ENCODE measurements at regions not wholly inside any gene's neighbourhood (a gene's known extent, or its start where the extent isn't known, plus 50 kb on each side); places are given as distances from the start of the nearest gene placed in this dataset.

DNA sequence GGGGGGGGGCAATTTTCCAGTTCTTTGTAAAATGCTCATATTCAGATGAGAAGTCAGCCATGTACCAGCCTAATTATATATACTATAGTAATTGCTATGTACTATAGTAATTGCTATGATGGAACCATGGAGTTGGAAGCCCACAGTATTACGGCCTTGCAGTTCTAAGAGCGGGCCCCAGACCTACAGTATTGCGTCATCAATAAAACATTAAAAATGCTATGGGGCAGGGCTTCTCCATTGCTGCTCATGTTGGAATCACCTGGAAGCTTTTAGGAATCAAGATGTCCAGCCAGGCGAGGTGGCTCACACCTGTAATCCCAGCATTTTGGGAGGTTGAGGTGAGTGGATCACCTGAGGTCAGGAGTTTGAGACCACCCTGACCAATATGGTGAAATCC, 443.7 kb upstream of the GRM7 start:
- TF ChIP-seq, protein P1, sequence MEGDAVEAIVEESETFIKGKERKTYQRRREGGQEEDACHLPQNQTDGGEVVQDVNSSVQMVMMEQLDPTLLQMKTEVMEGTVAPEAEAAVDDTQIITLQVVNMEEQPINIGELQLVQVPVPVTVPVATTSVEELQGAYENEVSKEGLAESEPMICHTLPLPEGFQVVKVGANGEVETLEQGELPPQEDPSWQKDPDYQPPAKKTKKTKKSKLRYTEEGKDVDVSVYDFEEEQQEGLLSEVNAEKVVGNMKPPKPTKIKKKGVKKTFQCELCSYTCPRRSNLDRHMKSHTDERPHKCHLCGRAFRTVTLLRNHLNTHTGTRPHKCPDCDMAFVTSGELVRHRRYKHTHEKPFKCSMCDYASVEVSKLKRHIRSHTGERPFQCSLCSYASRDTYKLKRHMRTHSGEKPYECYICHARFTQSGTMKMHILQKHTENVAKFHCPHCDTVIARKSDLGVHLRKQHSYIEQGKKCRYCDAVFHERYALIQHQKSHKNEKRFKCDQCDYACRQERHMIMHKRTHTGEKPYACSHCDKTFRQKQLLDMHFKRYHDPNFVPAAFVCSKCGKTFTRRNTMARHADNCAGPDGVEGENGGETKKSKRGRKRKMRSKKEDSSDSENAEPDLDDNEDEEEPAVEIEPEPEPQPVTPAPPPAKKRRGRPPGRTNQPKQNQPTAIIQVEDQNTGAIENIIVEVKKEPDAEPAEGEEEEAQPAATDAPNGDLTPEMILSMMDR (IDR thresholded peaks at IDR 0.05), result no peak
- no peak for TF ChIP-seq POLR2A (IDR thresholded peaks at IDR 0.05)

Measured in Peyer's patch (tissue), 4 donors.